Fibroblast of lung (primary cell): ENCODE measurements at regions not wholly inside any gene's neighbourhood (a gene's known extent, or its start where the extent isn't known, plus 50 kb on each side); places are given as distances from the start of the nearest gene placed in this dataset.

Source experiments
- CTCF ChIP-seq, 2 donors: IDR thresholded peaks in 1 of 2; conservative IDR thresholded peaks in 1 of 2; 1 replicate in 1 of 2; 2 replicates in 1 of 2; pipeline ENCODE4 v1.5.1; 2011 to 2012; ENCODE audit warnings: low read length in 2 of 2, control low read depth in 1 of 2, inconsistent platforms in 1 of 2, low read depth in 1 of 2, mild to moderate bottlenecking in 1 of 2
- EZH2 ChIP-seq: IDR thresholded peaks from 2 replicates; pipeline ENCODE4 v1.5.1; 2012; ENCODE audit warnings: low read length, control low read depth, mild to moderate bottlenecking; ENCODE audit errors: missing control alignments

GRCh38 chr7:112887337-112887736, 97.1 kb upstream of the TMEM168 start:
- TF ChIP-seq EZH2: no peak
- no peak for TF ChIP-seq CTCF (conservative IDR thresholded peaks at IDR 0.05 in 1 of 2, IDR thresholded peaks at IDR 0.05 in 1 of 2; ENCODE audit: low read depth in 1 of 2, low read length in 2 of 2)
